ENCODE measurements at regions not wholly inside any gene's neighbourhood (a gene's known extent, or its start where the extent isn't known, plus 50 kb on each side); places are given as distances from the start of the nearest gene placed in this dataset.

DNA sequence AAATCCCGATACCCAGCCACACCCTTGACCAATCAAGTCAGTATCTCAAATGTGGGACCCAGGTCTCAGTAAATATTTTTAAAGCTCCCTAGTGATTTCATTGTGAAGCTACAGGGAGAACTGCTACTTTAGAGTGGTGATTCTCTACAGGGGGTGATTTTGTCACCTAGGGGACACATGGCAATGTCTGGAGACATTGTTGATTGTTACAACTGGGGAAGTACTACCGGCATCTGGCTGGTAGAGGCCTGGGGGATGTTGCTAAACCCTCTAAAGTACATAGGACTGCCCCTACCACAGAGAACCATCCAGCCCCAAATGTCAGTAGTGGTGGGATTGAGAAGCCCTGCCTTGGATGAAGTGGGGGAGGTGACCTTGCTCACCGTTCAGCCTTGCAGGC, 152.9 kb downstream of the RPS24 start:
- no peak for DNase-seq

DNA sequence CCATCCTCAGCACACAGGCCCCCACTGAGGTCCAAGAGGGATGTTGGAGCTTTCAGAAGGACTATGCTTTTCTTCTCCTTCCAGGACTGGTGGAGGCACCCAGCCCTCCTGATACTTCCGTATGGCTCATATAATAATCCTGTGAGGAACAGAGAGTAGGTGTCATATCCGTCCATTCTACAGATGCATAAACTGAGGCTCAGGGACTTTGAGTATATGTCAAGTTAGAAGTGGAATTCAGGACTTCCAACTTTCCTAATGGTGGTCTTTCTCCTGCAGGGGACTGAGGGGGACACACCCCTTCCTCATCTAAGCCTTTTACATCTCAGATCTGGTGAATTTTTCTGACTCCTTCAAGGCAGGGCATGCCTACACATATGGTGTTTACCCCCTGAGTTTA, 153.7 kb downstream of the RPS24 start:
- DNase-seq = no peak

DNA sequence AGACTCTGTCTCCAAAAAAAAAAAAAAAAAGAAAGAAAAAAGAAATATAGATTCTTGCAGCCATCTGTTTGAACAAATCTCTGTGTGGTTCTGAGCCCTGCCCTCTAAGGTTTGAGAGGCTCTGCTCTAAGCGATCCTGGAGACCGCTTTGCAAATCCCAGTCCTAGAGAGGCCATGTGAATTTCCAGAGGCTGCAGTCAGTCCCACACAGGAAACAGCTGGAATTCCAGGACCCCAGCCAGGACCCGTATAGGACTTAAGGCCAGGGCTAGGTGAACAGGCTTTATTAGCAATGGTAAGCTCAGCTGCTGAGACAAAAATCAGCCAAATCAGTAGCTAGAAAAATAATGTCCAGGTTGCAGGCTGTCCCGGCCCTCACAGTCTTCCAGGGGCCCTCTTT, 154.8 kb downstream of the RPS24 start:
- no peak for DNase-seq

DNA sequence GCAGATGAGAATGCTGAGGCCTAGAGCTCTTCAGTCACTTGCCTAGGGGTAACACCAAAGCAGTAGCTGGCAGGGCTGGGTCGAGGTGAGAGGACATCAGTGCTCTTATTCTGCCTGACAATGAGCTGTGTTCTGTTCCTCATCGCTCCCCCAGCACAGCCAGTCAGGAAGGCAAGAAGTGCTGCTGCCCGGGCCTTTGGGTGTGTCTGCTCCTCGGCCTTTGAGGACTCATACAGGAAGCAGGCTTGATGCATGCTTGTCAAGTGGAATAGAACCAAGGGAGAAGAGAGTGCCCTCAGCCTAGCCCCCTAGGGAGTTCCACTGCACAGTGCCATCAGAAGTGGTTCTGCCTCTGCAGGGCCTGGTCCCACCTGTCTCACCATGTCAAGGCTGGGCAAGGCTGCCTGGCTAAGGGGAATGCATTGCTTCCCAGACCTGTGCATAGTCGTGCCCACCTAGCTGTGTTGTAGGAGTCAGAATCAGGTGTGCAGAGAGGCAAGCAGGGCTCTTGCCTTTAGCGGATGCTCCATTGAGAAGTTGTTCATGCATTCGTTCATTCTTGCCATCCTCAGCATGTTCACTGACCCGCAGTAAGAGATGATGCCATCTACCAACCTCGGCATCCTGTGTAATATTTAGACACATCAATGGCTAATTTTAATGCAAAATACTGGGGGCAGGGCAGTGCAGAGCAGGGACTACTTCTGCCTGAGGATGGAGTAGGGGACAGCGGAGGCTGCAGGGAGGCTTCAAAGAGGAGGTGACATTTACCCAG, 156.6 kb downstream of the RPS24 start:
- DNase-seq = no peak

DNA sequence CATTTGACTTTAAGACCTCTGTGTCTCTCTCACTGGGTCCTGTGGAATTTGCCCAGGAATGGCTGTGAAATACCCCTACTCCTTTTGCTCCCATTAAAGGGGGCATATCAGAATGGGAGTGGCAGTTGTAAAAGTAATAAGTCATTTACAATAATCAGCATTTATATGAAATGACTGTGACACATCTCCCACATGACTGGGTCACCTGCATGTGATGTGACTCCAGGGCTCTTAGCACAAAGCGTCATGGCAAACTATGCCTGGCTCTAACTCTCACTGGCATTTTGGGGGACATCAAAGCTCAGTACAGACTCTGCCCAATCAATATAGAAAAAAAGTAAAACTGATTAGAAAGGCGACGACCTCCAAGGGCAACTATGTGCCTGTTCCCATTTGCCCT, 157.6 kb downstream of the RPS24 start:
- DNase-seq = no peak

DNA sequence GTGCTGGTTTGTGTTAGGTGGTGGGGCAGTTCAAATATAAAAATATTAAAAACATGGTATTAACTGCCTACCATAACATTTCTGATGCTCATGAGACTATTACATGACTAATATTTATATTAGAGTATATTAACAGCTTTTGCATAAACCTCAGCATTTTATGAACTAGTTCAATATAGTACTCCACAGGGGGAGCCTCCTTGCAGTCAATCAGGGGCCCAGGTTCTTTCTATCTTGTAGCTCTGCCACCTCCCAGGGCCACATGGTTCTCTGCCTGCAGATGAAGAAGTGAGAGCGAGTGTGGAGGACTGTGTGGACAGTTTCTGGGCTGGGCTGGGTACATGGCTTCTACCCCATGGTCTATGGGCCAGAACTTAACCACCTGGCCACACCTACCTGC, 159.5 kb downstream of the RPS24 start:
- DNase-seq = no peak

DNA sequence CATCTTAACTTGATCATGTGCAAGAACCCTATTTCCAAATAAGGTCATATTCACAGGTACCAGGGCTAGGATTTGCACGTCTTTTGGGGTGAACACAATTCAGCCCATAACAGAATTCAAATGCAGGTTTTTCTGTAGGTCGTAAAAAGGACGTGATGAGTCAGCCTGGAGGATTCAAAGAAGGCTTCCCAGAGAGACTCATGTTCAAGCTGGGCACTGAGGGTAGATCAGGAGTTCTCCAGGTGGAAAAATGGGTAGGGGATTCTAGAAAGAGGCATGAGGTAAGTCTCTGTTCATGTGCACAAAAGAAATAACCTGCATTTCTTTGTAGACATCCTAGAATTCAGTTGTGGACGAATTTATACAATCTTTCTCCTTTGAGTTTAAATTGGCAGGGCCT, 160.4 kb downstream of the RPS24 start:
- no peak for DNase-seq

DNA sequence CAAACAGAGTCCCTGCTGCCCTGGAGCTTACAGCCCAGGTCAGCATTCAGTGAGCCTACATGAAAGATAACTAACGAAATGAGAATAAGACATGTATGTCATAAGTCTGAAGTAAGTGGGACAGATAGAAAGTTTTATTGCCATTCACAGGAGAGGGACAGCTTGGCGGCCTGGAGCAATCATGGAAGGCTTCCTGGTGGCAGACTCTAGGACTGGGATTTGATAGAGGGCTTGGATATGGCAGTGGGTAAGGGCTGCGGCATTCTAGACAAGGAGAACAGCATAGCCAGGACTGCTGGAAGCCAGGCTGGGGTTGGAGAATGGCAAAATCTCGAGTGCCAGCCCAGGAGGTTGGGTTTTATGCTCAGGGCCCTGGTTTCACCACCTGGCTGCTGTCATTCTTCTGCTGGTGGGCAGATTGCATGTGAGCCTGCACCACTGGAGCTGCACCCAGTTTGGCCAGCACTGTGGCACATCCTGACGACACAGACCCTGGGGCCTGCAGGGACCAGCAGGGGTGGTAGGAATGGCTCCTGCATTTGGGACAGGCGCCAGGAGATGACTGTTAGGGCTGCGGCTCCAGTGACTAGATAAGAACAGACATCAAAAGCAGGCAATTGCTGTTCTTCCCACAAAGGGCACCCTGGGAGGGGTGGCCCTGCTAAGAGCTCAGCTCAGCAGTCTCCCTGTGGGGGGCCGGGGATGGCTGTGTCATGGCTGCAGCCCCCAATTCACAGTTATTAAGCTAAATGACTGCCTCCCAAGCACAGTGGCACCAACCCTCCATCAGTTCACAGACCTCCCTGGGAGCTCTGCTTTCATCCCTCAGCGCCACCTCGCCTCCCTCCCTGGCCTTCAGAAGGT, 161.1 kb downstream of the RPS24 start:
- peak; percentile 51 for DNase-seq

DNA sequence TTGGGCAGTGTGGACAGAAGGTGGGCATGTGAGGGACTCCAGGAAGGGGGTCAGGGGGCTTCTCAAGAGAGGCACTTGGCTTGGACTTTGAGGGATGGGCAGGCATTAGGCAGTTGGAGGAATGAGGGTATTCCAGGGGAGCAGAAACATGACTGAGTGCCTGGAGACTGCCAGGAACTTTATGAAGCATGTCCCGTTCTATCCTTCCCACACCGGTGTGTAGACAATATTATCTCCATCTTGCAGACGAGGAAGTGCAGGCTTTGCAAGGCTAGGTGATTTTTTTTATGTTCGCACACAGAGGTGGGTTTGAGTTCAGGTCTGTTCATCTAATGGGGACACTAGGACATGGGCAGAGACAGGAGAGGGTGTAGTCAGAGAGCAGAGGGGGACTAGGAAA, 162.7 kb downstream of the RPS24 start:
- DNase-seq = no peak

DNA sequence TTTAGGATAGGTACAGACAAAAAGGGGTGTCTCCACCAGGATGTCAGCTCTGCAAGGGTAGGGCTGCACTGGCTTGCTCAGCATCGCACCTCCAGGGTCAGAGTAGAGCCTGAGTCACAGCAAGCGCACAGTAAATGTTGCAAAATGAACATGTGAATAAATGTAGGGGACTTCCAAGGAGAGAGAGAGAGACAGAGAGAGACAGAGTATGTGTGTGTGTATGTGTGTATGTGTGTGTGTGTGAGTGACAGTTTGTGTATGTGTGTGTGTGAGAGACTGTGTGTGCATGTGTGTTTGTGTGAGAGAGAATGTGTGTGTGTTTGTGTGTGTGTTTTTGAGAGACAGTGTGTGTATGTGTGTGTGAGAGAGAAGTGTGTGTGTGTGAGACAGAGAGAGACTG, 163.3 kb downstream of the RPS24 start:
- no peak for DNase-seq

DNA sequence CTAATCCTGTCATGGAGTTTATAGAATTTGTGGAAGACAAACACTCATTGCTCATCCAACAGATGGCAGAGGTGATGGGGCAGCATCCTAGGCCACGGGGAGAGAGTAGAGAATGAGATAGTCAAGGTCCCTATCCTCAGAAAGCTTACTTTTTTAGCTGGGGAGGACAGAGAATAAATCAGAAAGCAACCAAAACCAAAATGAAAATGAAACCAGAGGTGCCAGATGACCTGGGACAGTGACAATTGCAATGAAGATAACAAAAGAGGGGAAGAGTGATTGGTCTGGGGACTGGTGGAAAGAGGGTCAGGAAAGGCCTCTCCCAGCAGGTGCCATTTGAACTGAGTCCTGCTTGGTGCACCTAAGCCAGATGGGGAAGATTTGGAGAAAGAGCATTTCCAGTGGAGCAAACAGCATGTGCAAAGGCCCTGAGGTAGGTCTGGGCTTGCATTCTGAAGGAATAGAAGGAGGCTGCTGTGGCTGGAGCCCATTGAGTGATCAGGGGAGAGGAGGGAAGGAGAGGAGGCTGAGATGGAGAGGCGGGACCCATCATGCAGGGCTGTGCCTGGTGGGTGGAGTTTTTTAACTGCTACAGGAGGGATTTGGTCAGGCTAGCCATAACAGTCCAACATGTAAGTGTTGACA, 164.1 kb downstream of the RPS24 start:
- DNase-seq = no peak

DNA sequence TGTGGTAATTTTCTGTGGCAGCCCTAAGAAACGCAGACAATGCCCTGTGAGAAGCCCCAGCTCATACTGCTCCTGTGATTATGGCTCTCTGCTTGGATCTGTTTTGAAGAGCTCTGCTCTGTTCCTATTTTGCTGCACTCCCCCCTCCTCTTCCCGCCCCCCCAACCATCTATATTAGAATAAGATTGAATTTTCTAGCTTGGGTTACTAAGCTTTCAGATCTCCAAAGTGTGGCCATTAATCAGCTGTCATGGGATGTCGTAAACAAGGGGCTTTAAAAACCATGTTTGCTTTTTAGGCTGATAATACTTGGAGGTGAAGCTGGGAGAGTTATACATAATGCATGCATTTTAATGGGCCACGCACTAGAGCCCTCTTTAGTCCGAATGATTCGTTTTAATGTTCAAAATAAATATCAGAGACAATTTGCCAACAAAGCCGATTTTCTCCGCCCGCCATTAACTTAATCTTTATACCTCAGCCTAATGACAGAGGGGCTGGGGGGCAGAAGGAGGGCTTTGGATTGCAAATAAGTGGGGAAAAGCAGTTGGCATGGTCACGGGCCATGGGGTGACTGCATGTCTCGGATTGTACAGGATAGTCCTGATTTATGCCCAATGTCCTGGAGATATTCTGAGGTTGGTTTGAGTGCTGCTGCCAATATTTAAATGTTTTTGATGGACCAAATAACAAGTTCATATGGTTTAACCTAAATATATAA, 165.5 kb downstream of the RPS24 start:
- no peak for DNase-seq

DNA sequence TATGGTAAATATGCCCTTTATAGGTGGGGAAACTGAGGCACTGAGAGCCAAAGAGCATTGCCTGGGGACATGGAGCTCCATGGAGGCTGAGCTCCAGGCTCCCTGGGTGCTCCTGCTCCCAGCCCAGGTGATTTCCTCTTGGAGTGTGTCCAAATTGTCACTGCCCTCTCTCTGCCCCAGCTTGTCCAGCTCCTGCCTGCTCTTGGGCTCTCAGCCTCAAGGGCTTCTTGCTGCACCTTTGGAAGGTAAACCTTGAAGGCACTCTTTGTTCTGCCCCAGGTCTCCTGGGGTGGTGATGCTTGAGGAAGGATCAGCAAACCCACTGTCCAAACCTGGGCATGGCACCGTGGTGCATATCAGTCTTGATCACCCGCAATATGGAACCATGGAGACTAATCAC, 166.1 kb downstream of the RPS24 start:
- no peak for DNase-seq

DNA sequence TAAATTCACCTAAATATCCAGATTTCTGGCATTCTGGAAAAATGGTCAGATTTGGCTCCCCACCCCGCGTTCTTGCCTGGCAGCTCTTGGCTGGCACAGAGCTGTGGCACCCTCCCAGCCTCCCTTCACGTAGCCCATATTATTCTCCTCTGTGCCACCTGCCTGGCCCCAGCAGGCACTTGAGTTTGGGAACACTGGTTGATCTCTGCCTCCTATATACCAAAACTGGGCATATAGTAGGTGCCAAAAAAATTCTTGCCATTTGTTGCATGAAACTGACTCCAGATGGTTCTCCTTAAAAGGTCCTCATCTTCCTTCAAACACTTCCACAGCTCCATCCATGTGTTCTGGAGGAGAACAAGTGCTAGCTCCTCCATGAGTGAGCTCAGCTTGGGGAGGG, 167.0 kb downstream of the RPS24 start:
- DNase-seq = no peak

DNA sequence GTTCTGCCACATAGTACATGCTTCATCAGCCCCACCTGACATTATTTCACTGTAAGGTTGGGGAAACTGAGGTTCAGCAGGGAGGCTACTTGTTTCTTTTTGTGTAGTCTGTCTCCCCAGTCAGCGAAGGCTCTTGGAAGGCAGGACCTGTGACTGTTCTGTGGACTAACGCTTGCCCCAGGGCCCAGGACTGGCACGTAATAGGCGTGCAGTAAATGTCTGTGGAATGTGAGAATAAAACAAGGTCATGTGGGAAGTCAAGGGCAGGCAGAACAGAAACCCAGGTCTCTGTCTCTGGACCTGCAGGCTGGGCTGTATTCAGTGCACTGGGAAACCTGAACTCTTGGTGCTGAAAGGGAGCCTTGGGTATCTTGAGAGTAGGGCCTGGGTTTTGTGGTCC, 168.7 kb downstream of the RPS24 start:
- DNase-seq = no peak

DNA sequence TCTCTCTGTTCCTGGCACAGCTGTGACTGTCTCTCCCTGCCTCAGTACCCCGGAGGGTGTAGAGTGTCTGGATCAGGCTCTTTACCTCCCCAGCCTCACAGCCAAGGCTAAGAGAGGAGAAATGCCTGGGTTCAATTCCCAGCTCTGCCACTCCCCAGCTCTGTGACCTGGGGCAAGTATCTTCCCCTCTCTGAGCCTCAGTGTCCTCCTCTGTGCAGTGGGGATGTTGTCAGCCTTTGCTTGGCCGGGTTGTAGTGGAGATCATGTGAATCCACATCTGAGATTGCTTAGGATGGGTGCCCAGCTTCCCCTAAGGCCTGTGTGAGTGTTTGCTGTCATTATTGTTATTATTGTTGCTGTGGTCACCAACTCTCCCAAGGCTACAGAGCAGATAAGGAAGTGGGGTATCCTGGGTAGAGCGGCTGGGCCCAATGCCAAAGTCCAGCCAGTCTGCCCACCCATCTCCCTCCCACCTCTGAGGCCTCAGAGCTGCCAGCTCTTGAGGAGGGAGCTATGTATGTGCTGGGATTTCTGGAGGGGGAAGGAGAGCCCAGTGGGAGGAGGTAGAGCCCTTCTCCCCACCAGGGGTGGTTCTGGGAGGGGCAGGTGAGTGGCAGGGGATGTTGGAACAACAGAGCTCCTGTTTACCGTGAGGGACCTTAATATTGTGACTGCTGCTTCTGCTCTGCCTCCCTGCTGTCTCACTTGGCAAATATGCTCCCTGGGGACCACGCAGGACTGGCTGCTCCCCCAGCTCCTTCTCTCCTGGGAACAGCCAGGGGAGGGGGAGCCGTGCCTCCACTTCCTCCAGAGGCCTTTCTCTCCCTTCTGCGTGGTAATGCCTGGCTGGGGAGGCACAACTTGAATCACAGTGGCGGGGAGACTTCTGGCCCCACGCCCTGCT, 170.5 kb downstream of the RPS24 start:
- DNase-seq = peak; percentile 20

DNA sequence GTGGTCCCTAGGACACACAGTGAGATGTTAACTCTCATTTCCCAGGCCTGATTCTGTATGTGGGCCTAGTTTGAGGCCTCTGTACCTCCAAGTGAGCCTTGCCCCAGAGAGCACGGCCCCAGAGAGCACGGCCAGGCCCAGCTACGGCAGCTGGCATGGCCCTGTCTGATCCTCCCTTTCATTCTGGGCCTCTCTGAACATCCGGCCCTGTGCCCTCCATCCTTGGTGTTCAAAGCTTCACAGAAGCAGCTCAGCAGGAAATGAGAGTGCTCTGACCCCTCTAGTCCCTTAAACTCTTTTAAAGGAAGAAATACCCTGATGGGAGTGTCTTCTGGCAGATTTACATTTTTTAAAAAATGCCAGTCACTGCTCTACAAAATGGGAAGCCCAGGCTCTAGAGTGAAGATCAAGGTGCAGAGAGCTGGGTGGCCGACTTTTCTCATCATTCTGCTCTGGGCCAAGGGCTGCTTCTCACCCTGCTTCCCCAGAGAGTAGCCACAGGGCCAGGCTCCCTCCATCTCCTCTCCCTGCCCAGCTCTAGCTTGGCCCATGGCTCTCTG, 171.9 kb downstream of the RPS24 start:
- DNase-seq = no peak

DNA sequence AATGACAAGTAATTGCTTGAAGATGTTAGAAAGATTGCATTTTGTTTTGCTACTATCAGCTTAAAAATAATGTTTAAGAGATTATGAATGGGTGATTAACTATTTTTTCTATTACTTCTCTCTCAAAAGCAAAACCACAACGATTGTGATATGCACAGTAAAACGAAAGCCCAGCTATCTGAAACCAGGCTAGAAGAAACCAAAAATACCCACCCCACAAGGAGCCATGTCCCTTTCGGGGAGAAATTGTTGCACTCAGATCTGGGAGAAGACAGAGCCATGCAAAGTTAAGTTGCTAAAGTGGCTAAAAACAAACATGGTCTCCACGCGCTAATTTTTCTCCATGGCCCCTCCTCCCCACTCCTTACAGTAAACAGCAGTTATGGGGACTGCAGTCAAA, 173.6 kb downstream of the RPS24 start:
- no peak for DNase-seq

DNA sequence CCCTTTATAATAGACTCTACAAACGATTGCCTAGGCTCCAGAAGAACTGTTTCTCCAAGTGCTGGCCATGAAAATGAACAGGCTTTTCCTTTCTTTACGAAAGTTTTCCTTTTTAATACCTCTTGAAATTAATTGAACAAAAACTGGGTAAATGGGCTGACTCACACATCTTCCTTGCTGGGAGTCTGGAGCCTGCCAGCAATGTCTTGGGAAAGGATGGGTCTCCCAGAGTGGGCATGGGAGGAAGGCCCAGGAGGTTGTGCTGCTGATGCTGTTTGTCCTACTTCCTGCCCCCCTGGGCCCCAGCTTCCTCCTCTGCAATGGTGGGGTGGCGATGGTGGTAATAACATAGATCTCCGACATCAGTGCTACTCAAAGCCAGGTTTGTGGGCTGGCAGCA, 174.1 kb downstream of the RPS24 start:
- no peak for DNase-seq

DNA sequence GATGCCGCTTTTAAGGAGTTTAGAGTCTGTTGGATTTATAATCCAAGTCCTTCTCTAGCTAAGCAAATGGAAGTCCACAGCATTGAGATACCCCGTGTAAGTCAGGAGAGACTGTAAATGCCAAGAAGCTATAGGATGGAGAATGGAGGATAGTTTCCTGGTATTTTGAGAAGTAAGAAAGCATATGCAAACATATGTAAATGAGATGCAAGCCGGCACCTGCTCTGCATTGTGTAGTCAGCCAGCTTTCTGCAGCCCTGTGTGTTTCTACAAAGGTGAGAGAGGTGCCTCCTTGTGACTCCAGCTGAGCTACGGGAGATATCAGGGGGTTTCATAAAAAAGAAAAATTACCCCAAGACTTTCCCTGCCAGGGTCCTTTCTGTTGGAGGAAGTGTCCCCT, 176.3 kb downstream of the RPS24 start:
- no peak for DNase-seq

DNA sequence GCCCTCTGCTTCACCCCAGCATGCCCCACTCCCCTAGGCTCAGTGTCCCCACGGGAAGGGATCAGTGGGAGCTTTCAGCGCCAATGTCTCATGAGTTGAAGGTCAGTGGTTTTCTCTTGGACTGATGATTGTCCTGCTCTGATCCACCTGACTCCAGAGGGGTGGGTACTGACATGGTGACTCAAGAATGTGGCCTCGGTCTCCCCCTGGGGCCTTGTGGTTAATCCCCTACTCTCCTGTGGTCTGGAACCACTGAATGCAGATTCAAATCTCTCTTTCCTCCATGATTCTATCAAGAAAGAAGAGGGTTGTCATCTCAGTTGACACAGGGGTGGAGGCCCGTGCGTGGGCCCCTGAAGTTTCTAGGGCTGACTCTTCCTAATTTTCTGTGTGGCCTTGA, 176.9 kb downstream of the RPS24 start:
- no peak for DNase-seq

DNA sequence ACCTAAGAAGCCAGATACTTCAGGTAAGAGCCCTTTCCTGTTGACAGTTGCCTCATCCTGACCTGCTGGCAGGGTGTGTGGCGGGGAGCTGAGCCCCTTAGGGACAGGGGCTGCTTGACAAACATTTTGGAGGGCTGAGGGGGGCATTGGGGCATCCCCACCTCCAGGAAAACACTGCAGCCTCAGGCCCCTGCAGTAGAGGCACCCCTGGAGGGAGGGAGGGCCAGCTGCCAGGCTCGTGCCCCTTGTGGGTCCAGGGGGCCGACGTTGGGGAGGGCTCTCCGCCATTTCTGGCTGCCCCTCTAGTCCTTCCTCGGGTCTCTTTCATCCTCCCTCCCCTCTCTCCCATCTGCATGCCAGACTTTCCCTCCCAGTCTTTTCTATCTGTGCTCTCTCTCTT, 177.3 kb downstream of the RPS24 start:
- DNase-seq = no peak
